ENCODE measurements at regions not wholly inside any gene's neighbourhood (a gene's known extent, or its start where the extent isn't known, plus 50 kb on each side); places are given as distances from the start of the nearest gene placed in this dataset.

DNA sequence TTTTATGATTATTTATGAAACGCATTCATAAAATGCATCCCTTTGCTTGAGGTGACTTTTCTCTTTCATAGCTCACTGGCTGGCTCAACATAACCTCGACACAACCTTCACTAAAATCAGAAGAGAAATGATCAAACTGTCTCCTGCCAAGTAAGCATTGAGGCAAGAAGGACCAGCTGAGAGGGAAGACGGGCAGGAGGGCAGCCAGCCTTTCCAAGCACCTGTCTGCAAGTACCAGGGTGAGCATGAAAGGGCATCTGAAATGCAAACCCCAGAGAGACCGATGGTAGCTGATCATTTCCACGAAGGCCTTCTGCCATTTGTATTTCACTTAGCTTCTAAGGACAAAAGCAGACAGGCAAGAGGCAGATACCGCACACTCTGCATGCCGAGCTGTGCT is 52.1 kb upstream of the RPH3AL start:
- TF ChIP-seq GATA2 (IDR thresholded peaks at IDR 0.05; ENCODE audit: low read depth, low read length) (no peak), GATA3 (IDR thresholded peaks at IDR 0.05; ENCODE audit: low read depth, low read length) (no peak)

All from SH-SY5Y (cell line).